Psoas muscle (tissue), 7 donors: ENCODE measurements at regions not wholly inside any gene's neighbourhood (a gene's known extent, or its start where the extent isn't known, plus 50 kb on each side); places are given as distances from the start of the nearest gene placed in this dataset.

Experiments
- ATAC-seq, 4 donors: fragments of 200-7000 bp; cut with Tn5 transposase; one replicate each; pipeline ENCODE4 v1.9.1; 2020; ENCODE audit warnings: moderate library complexity in 3 of 4, mild to moderate bottlenecking in 2 of 4
- DNase-seq, 2 donors: peaks; one replicate each; pipeline ENCODE4 v3.0.0-alpha.2; 2020
- H3K27ac ChIP-seq: fragments of 200-600 bp; one replicate; pipeline ENCODE4 v1.8.0; 2022
- H3K27me3 ChIP-seq, 3 donors: fragments of 200-600 bp in 1 of 3; one replicate each; pipeline versions ENCODE4 v1.6.1 to v1.8.0; 2013 to 2022; ENCODE audit warnings: low read length in 2 of 3, mild to moderate bottlenecking in 2 of 3, moderate library complexity in 1 of 3; ENCODE audit not compliant: insufficient read depth in 3 of 3
- H3K36me3 ChIP-seq, 2 donors: fragments of 200-600 bp in 1 of 2; one replicate each; pipeline versions ENCODE4 v1.6.1 to v1.8.0; 2013 to 2022; ENCODE audit warnings: low read depth in 1 of 2, mild to moderate bottlenecking in 1 of 2, moderate library complexity in 1 of 2; ENCODE audit not compliant: insufficient read depth in 1 of 2
- H3K4me1 ChIP-seq: fragments of 200-600 bp; one replicate; pipeline ENCODE4 v1.8.0; 2022
- H3K4me3 ChIP-seq: fragments of 200-600 bp; one replicate; pipeline ENCODE4 v1.8.0; 2022; ENCODE audit warnings: mild to moderate bottlenecking
- H3K9me3 ChIP-seq: fragments of 200-600 bp; one replicate; pipeline ENCODE4 v1.8.0; 2022
- CTCF ChIP-seq: fragments of 200-600 bp; IDR thresholded peaks from one replicate; pipeline ENCODE4 v1.8.0; 2022; ENCODE audit warnings: antibody characterized with exemption
- WGBS, 3 donors: extraction: QIAGEN DNeasy Blood & Tissue Kit; methylation state at CpG; one replicate each; pipeline versions ENCODE4 v1.1.6 to v1.1.7; 2013; 5-methylcytosine and 5-hydroxymethylcytosine counted together
- intact Hi-C, 2 donors: fragments of 100-400 bp; cut with DNase I; formaldehyde crosslinking; loops; one replicate each; pipeline versions ENCODE4 v1.11.0 to v1.14.2; 2022
- donor health status: healthy with polysubstance abuse.
- donor health status: DM: no; HTN: no; CAD: no; lungs with moderate emphysema.
- donor health status: Bipolar disorder and iron deficiency.
- donor health status: healthy.
- donor health status: DM: yes; HTN: yes; CAD: no.
- donor health status: DM: no; HTN: no; CAD: no.
- donor health status: DM: yes; HTN: yes; CAD: no.

- no peak for DNase-seq
- Histone ChIP-seq H3K9me3 (no peaks in the 10 kb centered on the region), H3K36me3 (no peaks in the 10 kb centered on the region), H3K27ac (no peak overlapping the region), H3K4me1 (no peaks in the 10 kb centered on the region), H3K27me3 (peaks cover 0 to 2% (median 0%) of the 10 kb centered on the region in 3 donors), H3K4me3 (no peak overlapping the region)
- intact Hi-C loops: no loop called here
- ATAC-seq: no peak
- no peak for TF ChIP-seq CTCF
- WGBS, 3 donors: 47 to 84% (median 78%) methylated on average over 1 of the region's 1 CpG
These were observed 536.4 kb upstream of the UBE2E2 start for GRCh38 chr3:22666736-22667135.

GRCh38 chr3:22671848-22672247 is 531.3 kb upstream of the UBE2E2 start:
- intact Hi-C loops: no loop called here
- Histone ChIP-seq H3K27ac (no peak overlapping the region), H3K4me1 (no peaks in the 10 kb centered on the region), H3K4me3 (no peak overlapping the region), H3K27me3 (peaks cover 0 to 2% (median 0%) of the 10 kb centered on the region in 3 donors), H3K36me3 (no peaks in the 10 kb centered on the region), H3K9me3 (no peaks in the 10 kb centered on the region)
- DNase-seq (no peak), ATAC-seq (no peak)
- no peak for TF ChIP-seq CTCF
- 75 to 85% (median 83%) methylated on average over 1 of the region's 1 CpG for WGBS, 3 donors

GRCh38 chr3:22684739-22685138 is 518.4 kb upstream of the UBE2E2 start:
- H3K36me3 ChIP-seq: no peaks in the 10 kb centered on the region
- 65 to 87% (median 67%) methylated on average over 3 of the region's 3 CpGs for WGBS, 3 donors
- no peaks in the 10 kb centered on the region for H3K27me3 ChIP-seq
- ATAC-seq: no peak
- H3K4me3 ChIP-seq: no peak overlapping the region
- no peak overlapping the region for H3K27ac ChIP-seq
- H3K9me3 ChIP-seq: no peaks in the 10 kb centered on the region
- intact Hi-C loops: no loop called here
- DNase-seq: no peak
- H3K4me1 ChIP-seq: no peaks in the 10 kb centered on the region
- no peak for TF ChIP-seq CTCF

GRCh38 chr3:22685597-22685996 is 517.5 kb upstream of the UBE2E2 start:
- intact Hi-C loops: no loop called here
- DNase-seq: no peak
- H3K9me3 ChIP-seq: no peaks in the 10 kb centered on the region
- no peak overlapping the region for H3K4me3 ChIP-seq
- 87 to 91% (median 88%) methylated on average over 2 of the region's 2 CpGs for WGBS, 3 donors
- H3K4me1 ChIP-seq: no peaks in the 10 kb centered on the region
- no peak overlapping the region for H3K27ac ChIP-seq
- ATAC-seq: no peak
- no peak for TF ChIP-seq CTCF
- no peaks in the 10 kb centered on the region for H3K27me3 ChIP-seq
- H3K36me3 ChIP-seq: no peaks in the 10 kb centered on the region

GRCh38 chr3:22691407-22691806 is 511.7 kb upstream of the UBE2E2 start:
- intact Hi-C loops: no loop called here
- Histone ChIP-seq H3K27me3 (no peaks in the 10 kb centered on the region), H3K36me3 (no peaks in the 10 kb centered on the region), H3K4me1 (no peaks in the 10 kb centered on the region), H3K4me3 (no peak overlapping the region), H3K27ac (no peak overlapping the region), H3K9me3 (no peaks in the 10 kb centered on the region)
- no peak for TF ChIP-seq CTCF
- WGBS, 3 donors: 50 to 72% (median 64%) methylated on average over 2 of the region's 2 CpGs
- DNase-seq (no peak), ATAC-seq (no peak)
